ENCODE measurements at regions not wholly inside any gene's neighbourhood (a gene's known extent, or its start where the extent isn't known, plus 50 kb on each side); places are given as distances from the start of the nearest gene placed in this dataset.

DNA sequence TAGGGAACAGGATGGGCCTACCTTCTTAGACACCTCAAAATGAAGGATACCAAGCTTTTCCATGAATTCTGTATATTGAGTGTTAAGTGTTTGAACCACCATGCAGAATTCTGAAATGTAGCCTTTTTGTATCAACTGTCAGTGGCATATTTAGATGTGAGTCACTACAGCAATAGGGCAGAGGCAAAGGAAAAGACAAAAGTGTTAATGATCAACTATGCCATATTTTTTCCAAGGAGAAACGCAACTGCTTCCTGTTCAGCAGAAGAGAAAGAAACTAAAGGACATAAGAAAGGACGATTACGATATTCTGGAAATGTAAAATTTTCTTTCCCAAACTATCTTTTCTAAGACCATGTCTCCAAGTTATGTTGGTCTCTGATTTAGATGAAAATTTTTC is 104.6 kb upstream of the RSPO3 start:
- TF ChIP-seq, protein P1, sequence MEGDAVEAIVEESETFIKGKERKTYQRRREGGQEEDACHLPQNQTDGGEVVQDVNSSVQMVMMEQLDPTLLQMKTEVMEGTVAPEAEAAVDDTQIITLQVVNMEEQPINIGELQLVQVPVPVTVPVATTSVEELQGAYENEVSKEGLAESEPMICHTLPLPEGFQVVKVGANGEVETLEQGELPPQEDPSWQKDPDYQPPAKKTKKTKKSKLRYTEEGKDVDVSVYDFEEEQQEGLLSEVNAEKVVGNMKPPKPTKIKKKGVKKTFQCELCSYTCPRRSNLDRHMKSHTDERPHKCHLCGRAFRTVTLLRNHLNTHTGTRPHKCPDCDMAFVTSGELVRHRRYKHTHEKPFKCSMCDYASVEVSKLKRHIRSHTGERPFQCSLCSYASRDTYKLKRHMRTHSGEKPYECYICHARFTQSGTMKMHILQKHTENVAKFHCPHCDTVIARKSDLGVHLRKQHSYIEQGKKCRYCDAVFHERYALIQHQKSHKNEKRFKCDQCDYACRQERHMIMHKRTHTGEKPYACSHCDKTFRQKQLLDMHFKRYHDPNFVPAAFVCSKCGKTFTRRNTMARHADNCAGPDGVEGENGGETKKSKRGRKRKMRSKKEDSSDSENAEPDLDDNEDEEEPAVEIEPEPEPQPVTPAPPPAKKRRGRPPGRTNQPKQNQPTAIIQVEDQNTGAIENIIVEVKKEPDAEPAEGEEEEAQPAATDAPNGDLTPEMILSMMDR (IDR thresholded peaks at IDR 0.05), result no peak
- TF ChIP-seq POLR2AphosphoS5 (IDR thresholded peaks at IDR 0.05; ENCODE audit: insufficient read depth in 1 of 2, low read depth in 1 of 2) (no peak), POLR2A (IDR thresholded peaks at IDR 0.05) (no peak)
